HG03575 (cell line): ENCODE measurements at regions not wholly inside any gene's neighbourhood (a gene's known extent, or its start where the extent isn't known, plus 50 kb on each side); places are given as distances from the start of the nearest gene placed in this dataset.

Experiments used
- ATAC-seq: cut with Tn5 transposase; IDR thresholded peaks from one replicate; pipeline ENCODE4 v1.9.1; 2021; ENCODE audit not compliant: unreplicated experiment, insufficient number of reproducible peaks, low FRiP score; ENCODE audit errors: extremely low read depth

DNA sequence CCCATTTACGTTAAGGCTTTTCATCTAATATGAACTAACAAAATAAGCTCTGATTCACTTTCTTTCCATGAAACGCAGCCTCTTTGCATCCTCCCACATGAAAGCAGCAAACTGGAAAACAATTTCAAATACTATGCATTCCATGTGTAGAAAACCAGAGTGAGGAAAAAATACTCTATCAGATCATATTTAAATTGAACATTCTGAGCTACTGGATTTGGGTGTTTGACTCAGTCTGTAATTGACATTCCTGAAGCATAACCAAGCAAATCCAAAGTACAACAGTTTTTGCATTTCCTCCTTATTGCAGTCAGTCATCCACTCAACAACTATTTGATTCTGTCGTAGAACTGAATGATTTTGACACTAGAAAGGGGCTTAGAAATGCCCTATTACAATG lies 399.1 kb upstream of the NMUR2 start:
- no peak for ATAC-seq

- no peak for ATAC-seq
Observed at GRCh38 chr5:152811988-152812387, 406.9 kb upstream of the NMUR2 start.

DNA sequence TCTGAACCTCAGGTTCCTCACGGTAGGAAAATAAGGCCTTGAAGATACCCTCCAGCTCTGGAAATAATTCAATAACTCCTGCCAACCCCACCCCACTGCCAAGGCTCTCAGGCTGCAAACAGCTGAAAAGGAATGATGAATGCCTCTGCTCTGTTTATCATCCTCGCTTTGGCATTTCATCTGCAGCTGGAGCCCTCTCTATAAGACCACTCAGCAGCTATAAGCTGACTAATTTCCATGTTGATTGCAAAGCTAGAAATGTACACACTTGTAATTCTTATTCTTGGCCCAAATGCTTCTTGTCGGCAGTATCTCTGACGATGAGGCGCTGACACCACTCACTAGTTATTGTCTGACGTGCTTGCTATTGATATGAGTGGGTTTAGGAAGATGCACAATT lies 408.4 kb upstream of the NMUR2 start:
- ATAC-seq = no peak

DNA sequence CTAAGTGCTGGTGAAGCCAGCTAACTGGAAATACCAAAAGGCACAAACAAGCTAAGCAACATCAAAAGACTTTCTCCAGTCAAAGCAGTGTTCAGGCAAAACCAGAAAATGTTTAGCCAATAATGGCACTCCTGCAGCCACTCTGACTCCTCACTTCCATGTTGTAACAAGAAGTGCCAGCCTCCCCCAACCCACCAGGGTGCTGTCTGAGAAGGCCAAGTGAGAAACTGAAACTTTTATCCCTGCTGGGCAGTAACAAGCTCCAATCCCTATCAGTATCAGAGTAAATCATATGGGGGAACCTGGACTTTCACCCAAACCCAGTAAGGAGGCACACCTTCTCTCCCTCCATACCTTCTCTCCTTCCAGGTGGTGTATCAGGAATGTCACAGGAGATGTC lies 414.8 kb upstream of the NMUR2 start:
- no peak for ATAC-seq

DNA sequence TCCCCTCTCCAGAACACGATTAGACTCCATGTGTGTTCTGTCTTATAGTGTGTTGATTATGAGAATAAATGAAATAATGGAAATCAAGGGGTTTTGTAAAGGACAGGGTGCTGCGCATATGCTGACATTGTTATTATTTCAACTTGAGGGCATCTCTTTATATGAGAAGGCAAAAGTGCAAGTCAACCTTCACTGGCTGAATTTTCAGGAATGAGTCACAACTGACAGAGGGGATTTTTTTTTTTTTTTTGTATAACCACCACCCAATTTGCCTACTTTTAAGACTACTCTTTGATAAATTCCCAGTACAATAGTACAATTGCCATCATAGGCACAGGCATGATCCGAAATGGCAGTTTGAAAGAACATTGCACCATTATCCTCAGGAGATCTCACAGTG lies 419.2 kb upstream of the NMUR2 start:
- no peak for ATAC-seq

GRCh38 chr5:152838241-152838786 lies 433.2 kb upstream of the NMUR2 start:
- ATAC-seq = no peak

DNA sequence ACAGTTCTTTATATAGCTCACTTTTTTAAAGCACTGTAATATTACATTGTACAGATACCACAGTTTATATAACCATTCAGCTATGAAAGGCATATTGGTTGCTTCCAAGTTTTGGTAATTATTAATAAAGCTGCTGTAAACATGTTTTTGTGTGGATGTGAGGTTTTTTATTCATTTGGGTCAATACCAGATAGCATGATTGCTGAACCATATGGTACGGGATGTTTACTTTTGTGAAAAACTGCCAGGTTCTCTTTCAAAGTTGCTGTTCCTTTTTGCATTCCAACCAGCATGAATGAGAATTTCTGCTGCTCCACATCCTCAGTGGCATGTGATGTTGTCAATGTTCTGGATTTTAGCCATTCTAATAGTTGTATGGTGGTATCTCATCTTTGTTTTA lies 439.6 kb upstream of the NMUR2 start:
- no peak for ATAC-seq

- ATAC-seq = no peak
Observed at GRCh38 chr5:152853361-152853760, 448.3 kb upstream of the NMUR2 start.

DNA sequence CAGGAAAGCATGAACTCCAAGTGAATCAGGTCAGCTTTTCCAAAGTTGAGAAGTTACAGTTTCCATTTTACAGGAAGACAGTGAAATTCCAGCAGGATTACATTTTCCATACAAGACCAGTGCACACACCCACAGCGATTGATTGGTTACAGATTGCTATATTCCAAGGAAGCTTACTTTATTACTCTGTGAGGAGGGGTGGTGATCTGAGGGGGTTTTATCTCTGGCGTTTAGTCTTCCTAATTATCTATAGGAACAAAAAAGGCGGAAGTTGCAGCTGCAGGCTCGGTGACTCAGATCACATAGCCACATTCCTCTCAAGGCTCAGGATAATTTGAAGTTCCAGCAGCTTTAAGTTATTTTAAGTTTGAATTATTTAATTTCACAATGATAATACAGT lies 450.4 kb upstream of the NMUR2 start:
- no peak for ATAC-seq

GRCh38 chr5:152861231-152861630 lies 456.2 kb upstream of the NMUR2 start:
- ATAC-seq = no peak

DNA sequence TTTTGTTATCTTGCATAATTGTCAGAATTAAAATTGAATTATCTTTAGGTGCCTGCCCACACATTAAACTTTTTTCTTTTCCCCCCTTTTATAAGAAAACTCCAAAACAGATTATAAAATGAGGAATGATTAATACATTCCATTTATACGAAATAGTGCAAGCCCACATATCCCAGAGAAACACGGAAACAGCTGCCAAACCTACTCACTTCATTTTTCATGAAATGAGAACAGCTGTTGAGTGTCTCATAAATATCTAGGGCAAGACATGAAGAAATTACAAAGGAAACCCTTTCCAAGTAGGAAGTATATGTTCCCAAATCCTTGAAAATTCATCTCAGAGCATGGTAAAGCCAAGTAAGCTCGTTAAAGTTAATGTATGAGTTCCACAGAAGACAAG lies 459.4 kb upstream of the NMUR2 start:
- ATAC-seq = no peak

- no peak for ATAC-seq
Observed at GRCh38 chr5:152864991-152865390, 459.9 kb upstream of the NMUR2 start.

GRCh38 chr5:152869971-152870370 lies 464.9 kb upstream of the NMUR2 start:
- no peak for ATAC-seq

DNA sequence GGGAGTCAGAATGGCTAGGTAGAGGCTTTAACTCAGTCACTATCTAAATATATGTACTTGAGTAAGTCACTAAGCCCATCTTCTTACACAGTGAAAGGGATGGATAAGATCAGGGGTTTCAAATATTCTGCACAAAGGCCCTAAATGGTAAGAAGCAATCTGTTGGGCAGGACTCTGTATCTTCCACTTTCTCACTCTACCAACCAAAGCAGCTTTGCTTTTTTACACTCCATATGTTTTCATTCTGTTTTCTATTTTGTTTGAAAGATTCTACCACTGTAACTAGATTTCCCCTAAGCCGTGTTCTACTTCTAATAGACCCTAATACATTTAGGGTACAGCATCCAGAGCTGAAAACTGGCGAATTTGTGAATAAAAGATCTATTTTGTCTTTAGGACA lies 477.5 kb upstream of the NMUR2 start:
- ATAC-seq = no peak

DNA sequence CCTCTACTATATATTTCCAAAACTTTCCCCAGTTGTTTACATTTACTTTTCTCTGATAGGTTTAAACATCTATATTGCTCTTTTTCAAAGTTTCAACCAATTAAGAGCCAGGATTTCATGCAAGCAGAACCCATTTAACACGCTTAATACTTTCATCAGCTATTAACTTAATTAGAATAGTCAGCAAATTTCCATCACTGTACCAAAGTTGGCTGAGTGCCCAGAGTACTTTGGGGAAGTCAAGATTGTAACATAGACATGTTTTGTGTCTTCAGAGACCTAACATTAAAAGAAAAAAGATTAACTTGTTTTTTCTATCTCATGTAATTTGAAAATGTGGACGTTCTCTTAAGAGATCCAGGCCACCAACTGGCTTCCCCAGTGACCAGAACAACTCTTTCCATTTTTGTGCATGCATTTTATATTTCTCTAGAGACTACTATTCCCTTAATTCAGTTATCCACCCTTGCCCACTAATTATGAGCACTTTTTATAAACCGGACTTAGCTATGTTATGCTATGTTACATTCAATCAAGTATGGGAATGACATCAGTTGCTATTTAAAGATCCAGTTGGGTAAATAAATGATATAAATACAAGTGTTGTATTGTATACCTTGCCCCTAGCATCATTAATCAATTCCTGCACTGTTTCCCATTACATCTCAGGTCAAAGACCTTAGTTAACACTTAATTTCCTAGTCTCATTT lies 478.1 kb upstream of the NMUR2 start:
- no peak for ATAC-seq

DNA sequence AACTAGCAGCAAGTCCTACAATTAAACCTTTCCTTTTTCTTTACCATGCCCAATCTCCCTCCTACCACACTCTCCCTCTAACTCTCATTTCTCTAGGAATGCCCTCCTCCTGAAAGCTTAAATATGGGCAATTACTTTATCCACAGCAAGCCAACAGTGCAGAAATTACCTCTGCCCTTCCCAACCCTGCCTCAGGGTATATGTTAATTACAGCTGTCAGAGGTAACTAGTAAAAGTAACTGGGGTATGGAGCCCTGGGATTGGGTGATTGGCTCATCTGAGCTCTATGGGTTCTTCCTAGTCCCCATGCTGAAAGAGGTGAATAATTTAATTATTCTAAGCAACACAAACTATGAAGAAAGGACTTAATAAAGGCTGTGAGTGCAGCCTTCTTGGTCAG lies 478.9 kb upstream of the NMUR2 start:
- no peak for ATAC-seq

DNA sequence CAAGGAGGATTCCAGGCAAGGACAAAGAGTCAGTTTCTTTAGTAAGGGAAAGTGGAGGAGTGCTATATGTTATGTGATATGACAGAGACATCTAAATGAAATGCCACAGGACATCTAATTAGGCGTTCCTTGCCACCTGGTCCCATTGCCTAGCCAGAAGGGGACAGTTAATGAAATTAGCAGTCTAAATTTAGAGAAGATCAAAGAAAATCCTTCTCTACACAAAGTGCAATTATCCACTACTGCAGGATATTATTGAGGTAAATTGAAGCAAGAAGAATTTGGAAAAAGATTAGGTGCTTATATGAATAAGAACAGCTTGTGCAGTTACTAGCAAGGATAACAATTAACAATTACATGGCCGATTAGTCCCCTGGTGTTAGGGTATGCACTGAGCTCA lies 495.3 kb upstream of the NMUR2 start:
- ATAC-seq = no peak

- ATAC-seq = no peak
Observed at GRCh38 chr5:152901754-152902153, 496.7 kb upstream of the NMUR2 start.

GRCh38 chr5:152905286-152905685 lies 500.2 kb upstream of the NMUR2 start:
- ATAC-seq = no peak

- no peak for ATAC-seq
Observed at GRCh38 chr5:152907488-152908245, 502.6 kb upstream of the NMUR2 start.
